Esophagus (tissue), 2 donors: ENCODE measurements at regions not wholly inside any gene's neighbourhood (a gene's known extent, or its start where the extent isn't known, plus 50 kb on each side); places are given as distances from the start of the nearest gene placed in this dataset.
A peak's percentile ranks its signal among the peaks of the same experiment; 100 is the strongest.

Experiments
- H3K27ac ChIP-seq, 2 donors: one replicate each; pipeline ENCODE4 v1.5.1; 2013; ENCODE audit warnings: low read depth in 2 of 2, mild to moderate bottlenecking in 2 of 2, inconsistent platforms in 1 of 2, low read length in 1 of 2, moderate library complexity in 1 of 2
- H3K27me3 ChIP-seq, 2 donors: one replicate each; pipeline ENCODE4 v1.6.1; 2013; ENCODE audit warnings: low read length in 2 of 2, control low read depth in 1 of 2, mild to moderate bottlenecking in 1 of 2; ENCODE audit not compliant: insufficient read depth in 2 of 2, control insufficient read depth in 1 of 2
- H3K36me3 ChIP-seq, 2 donors: one replicate each; pipeline ENCODE4 v1.6.1; 2013; ENCODE audit warnings: low read length in 1 of 2; ENCODE audit not compliant: control insufficient read depth in 2 of 2, insufficient read depth in 2 of 2
- H3K4me1 ChIP-seq, 2 donors: one replicate each; pipeline ENCODE4 v1.6.1; 2013; ENCODE audit warnings: low read length in 1 of 2; ENCODE audit not compliant: control insufficient read depth in 2 of 2, insufficient read depth in 2 of 2
- H3K4me3 ChIP-seq, 2 donors: one replicate each; pipeline ENCODE4 v1.5.1; 2013; ENCODE audit warnings: low read length in 2 of 2, mild to moderate bottlenecking in 2 of 2, low read depth in 1 of 2, moderate library complexity in 1 of 2
- H3K9me3 ChIP-seq, 2 donors: one replicate each; pipeline ENCODE4 v1.6.1; 2013; ENCODE audit warnings: mild to moderate bottlenecking in 2 of 2, low read depth in 1 of 2, low read length in 1 of 2, moderate library complexity in 1 of 2; ENCODE audit not compliant: control insufficient read depth in 2 of 2, insufficient read depth in 1 of 2
- WGBS, 2 donors: extraction: QIAGEN DNeasy Blood & Tissue Kit; methylation state at CpG; one replicate each; pipeline ENCODE4 v1.1.7; 2013; 5-methylcytosine and 5-hydroxymethylcytosine counted together
- donor health status: healthy with polysubstance abuse.
- donor health status: Bipolar disorder and iron deficiency.

- Histone ChIP-seq H3K36me3 (no peaks in the 10 kb centered on the region), H3K27me3 (no peaks in the 10 kb centered on the region), H3K4me3 (no peak overlapping the region), H3K4me1 (no peaks in the 10 kb centered on the region), H3K27ac (peak overlapping the region; percentile 1 to 51), H3K9me3 (no peaks in the 10 kb centered on the region)
- WGBS, 2 donors: 65 to 69% methylated on average over 4 of the region's 4 CpGs
Observed at GRCh38 chr14:22095860-22096513, 422.4 kb upstream of the OR4E1 start.

- H3K4me1 ChIP-seq: no peaks in the 10 kb centered on the region
- H3K36me3 ChIP-seq: no peaks in the 10 kb centered on the region
- WGBS, 2 donors: 65 to 77% methylated on average over 2 of the region's 2 CpGs
- H3K27ac ChIP-seq: no peak overlapping the region
- no peaks in the 10 kb centered on the region for H3K9me3 ChIP-seq
- H3K4me3 ChIP-seq: no peak overlapping the region
- no peaks in the 10 kb centered on the region for H3K27me3 ChIP-seq
Observed at GRCh38 chr14:22089940-22090339, 416.3 kb upstream of the OR4E1 start.

GRCh38 chr14:22088614-22089342 lies 415.2 kb upstream of the OR4E1 start:
- 27 to 40% methylated on average over 2 of the region's 2 CpGs for WGBS, 2 donors
- no peaks in the 10 kb centered on the region for H3K4me1 ChIP-seq
- H3K27ac ChIP-seq: no peak overlapping the region
- no peaks in the 10 kb centered on the region for H3K36me3 ChIP-seq
- H3K4me3 ChIP-seq: no peak overlapping the region
- no peaks in the 10 kb centered on the region for H3K27me3 ChIP-seq
- H3K9me3 ChIP-seq: no peaks in the 10 kb centered on the region

- Histone ChIP-seq H3K4me1 (no peaks in the 10 kb centered on the region), H3K27me3 (no peaks in the 10 kb centered on the region), H3K9me3 (no peaks in the 10 kb centered on the region), H3K27ac (no peak overlapping the region), H3K4me3 (no peak overlapping the region), H3K36me3 (no peaks in the 10 kb centered on the region)
- 89 to 91% methylated on average over 1 of the region's 1 CpG for WGBS, 2 donors
Observed at GRCh38 chr14:22086131-22086530, 412.5 kb upstream of the OR4E1 start.

- Histone ChIP-seq H3K36me3 (no peaks in the 10 kb centered on the region), H3K27ac (no peak overlapping the region), H3K9me3 (no peaks in the 10 kb centered on the region), H3K4me1 (no peaks in the 10 kb centered on the region), H3K27me3 (no peaks in the 10 kb centered on the region), H3K4me3 (no peak overlapping the region)
- WGBS, 2 donors: 47 to 50% methylated on average over 6 of the region's 6 CpGs
Observed at GRCh38 chr14:22084393-22085281, 411.0 kb upstream of the OR4E1 start.

GRCh38 chr14:22081337-22081736 lies 407.7 kb upstream of the OR4E1 start:
- Histone ChIP-seq H3K4me1 (no peaks in the 10 kb centered on the region), H3K9me3 (no peaks in the 10 kb centered on the region), H3K27me3 (no peaks in the 10 kb centered on the region), H3K27ac (no peak overlapping the region), H3K4me3 (no peak overlapping the region), H3K36me3 (no peaks in the 10 kb centered on the region)
- 29 to 33% methylated on average over 1 of the region's 1 CpG for WGBS, 2 donors

- Histone ChIP-seq H3K4me3 (no peak overlapping the region), H3K36me3 (no peaks in the 10 kb centered on the region), H3K9me3 (no peaks in the 10 kb centered on the region), H3K27me3 (no peaks in the 10 kb centered on the region), H3K4me1 (no peaks in the 10 kb centered on the region), H3K27ac (no peak overlapping the region)
- 72 to 85% methylated on average over 1 of the region's 1 CpG for WGBS, 2 donors
Observed at GRCh38 chr14:22079766-22080165, 406.1 kb upstream of the OR4E1 start.

- H3K4me3 ChIP-seq: no peak overlapping the region
- H3K36me3 ChIP-seq: no peaks in the 10 kb centered on the region
- H3K4me1 ChIP-seq: peaks cover 0 to 4% of the 10 kb centered on the region in 2 donors
- H3K27ac ChIP-seq: no peak overlapping the region
- H3K27me3 ChIP-seq: no peaks in the 10 kb centered on the region
- no peaks in the 10 kb centered on the region for H3K9me3 ChIP-seq
Observed at GRCh38 chr14:22073801-22074200, 400.2 kb upstream of the OR4E1 start.

- H3K36me3 ChIP-seq: no peaks in the 10 kb centered on the region
- H3K27me3 ChIP-seq: no peaks in the 10 kb centered on the region
- 71 to 74% methylated on average over 12 of the region's 12 CpGs for WGBS, 2 donors
- H3K9me3 ChIP-seq: no peaks in the 10 kb centered on the region
- peaks cover 0 to 4% of the 10 kb centered on the region in 2 donors for H3K4me1 ChIP-seq
- no peak overlapping the region for H3K27ac ChIP-seq
- H3K4me3 ChIP-seq: no peak overlapping the region
Observed at GRCh38 chr14:22071006-22071405, 397.4 kb upstream of the OR4E1 start.
